Gastroesophageal sphincter (tissue), 4 donors: ENCODE measurements at regions not wholly inside any gene's neighbourhood (a gene's known extent, or its start where the extent isn't known, plus 50 kb on each side); places are given as distances from the start of the nearest gene placed in this dataset.

Source experiments
- ATAC-seq: fragments of 150-250 bp; one replicate; pipeline ENCODE4 v1.9.1; 2016; ENCODE audit warnings: mild to moderate bottlenecking, moderate library complexity
- H3K27ac ChIP-seq, 4 donors: fragments of 200-600 bp; sonication (generic) in 3 of 4; 1 replicate in 3 of 4; 2 replicates in 1 of 4; pipeline ENCODE4 v1.5.1; 2016 to 2019
- H3K27me3 ChIP-seq: fragments of 200-600 bp; sonication (generic); one replicate; pipeline ENCODE4 v1.5.1; 2019
- H3K36me3 ChIP-seq, 2 donors: fragments of 200-600 bp; sonication (generic); one replicate each; pipeline ENCODE4 v1.5.1; 2019; ENCODE audit warnings: control low read depth in 1 of 2
- H3K4me1 ChIP-seq, 3 donors: fragments of 200-600 bp; sonication (generic); 1 replicate in 2 of 3; 2 replicates in 1 of 3; pipeline ENCODE4 v1.5.1; 2016 to 2019; ENCODE audit warnings: control low read depth in 2 of 3
- H3K4me3 ChIP-seq, 2 donors: fragments of 200-600 bp; sonication (generic); one replicate each; pipeline ENCODE4 v1.5.1; 2019; ENCODE audit warnings: mild to moderate bottlenecking in 1 of 2, moderate library complexity in 1 of 2
- H3K9me3 ChIP-seq, 3 donors: fragments of 200-600 bp; sonication (generic); one replicate each; pipeline ENCODE4 v1.5.1; 2017 to 2019; ENCODE audit warnings: control low read depth in 2 of 3
- CTCF ChIP-seq, 4 experiments: fragments of 200-600 bp in 2 of 4; fragments of 450-650 bp in 2 of 4; sonication (generic) in 1 of 4; IDR thresholded peaks; one replicate each; pipeline ENCODE4 v1.5.1; 2017 to 2019; ENCODE audit warnings: antibody characterized with exemption in 4 of 4, mild to moderate bottlenecking in 2 of 4, moderate library complexity in 2 of 4
- EP300 ChIP-seq: sonication (generic); formaldehyde crosslinking; IDR thresholded peaks from one replicate; pipeline ENCODE4 v1.6.1; 2017; ENCODE audit warnings: antibody characterized with exemption, mild to moderate bottlenecking
- POLR2A ChIP-seq, 2 donors: fragments of 450-650 bp; IDR thresholded peaks; one replicate each; pipeline ENCODE4 v1.6.1; 2017; ENCODE audit warnings: antibody characterized with exemption in 2 of 2, mild to moderate bottlenecking in 2 of 2, moderate library complexity in 1 of 2
- POLR2AphosphoS5 ChIP-seq: sonication (generic); formaldehyde crosslinking; IDR thresholded peaks from one replicate; pipeline ENCODE4 v1.6.1; 2017; ENCODE audit warnings: antibody characterized with exemption
- WGBS, 2 donors: methylation state at CpG; one replicate each; pipeline ENCODE4 v1.1.5; 2018; ENCODE audit warnings: low coverage in 1 of 2; 5-methylcytosine and 5-hydroxymethylcytosine counted together

- Histone ChIP-seq H3K27me3 (no peaks in the 10 kb centered on the region), H3K4me1 (no peaks in the 10 kb centered on the region), H3K36me3 (no peaks in the 10 kb centered on the region), H3K27ac (no peak overlapping the region), H3K9me3 (no peaks in the 10 kb centered on the region), H3K4me3 (no peak overlapping the region)
- no peak for ATAC-seq
- TF ChIP-seq POLR2A (IDR thresholded peaks at IDR 0.05) (no peak), POLR2AphosphoS5 (no peak), CTCF (IDR thresholded peaks at IDR 0.05) (no peak), EP300 (no peak)
- 85 to 89% methylated on average over 3 of the region's 3 CpGs for WGBS, 2 donors
These were observed 114.6 kb upstream of the DUSP10 start for GRCh38 chr1:221856228-221857093.

GRCh38 chr1:221855156-221855555 lies 113.3 kb upstream of the DUSP10 start:
- Histone ChIP-seq H3K9me3 (no peaks in the 10 kb centered on the region), H3K27ac (no peak overlapping the region), H3K4me1 (no peaks in the 10 kb centered on the region), H3K4me3 (no peak overlapping the region), H3K27me3 (no peaks in the 10 kb centered on the region), H3K36me3 (no peaks in the 10 kb centered on the region)
- 92 to 96% methylated on average over 2 of the region's 2 CpGs for WGBS, 2 donors
- ATAC-seq, result no peak
- TF ChIP-seq CTCF (IDR thresholded peaks at IDR 0.05), result no peak
- TF ChIP-seq EP300, result no peak
- no peak for TF ChIP-seq POLR2A (IDR thresholded peaks at IDR 0.05)
- no peak for TF ChIP-seq POLR2AphosphoS5

- H3K36me3 ChIP-seq, result no peaks in the 10 kb centered on the region
- no peak overlapping the region for H3K4me3 ChIP-seq
- ATAC-seq, result no peak
- no peaks in the 10 kb centered on the region for H3K9me3 ChIP-seq
- TF ChIP-seq POLR2AphosphoS5 (no peak), CTCF (IDR thresholded peaks at IDR 0.05) (no peak), POLR2A (IDR thresholded peaks at IDR 0.05) (no peak), EP300 (no peak)
- peaks cover 0 to 4% (median 0%) of the 10 kb centered on the region in 3 donors for H3K4me1 ChIP-seq
- no peak overlapping the region for H3K27ac ChIP-seq
- H3K27me3 ChIP-seq, result no peaks in the 10 kb centered on the region
These were observed 109.4 kb upstream of the DUSP10 start for GRCh38 chr1:221851336-221851735.

- WGBS, 2 donors, result 80 to 96% methylated on average over 4 to 8 of the region's 8 CpGs
- ATAC-seq, result no peak
- Histone ChIP-seq H3K9me3 (no peaks in the 10 kb centered on the region), H3K4me3 (no peak overlapping the region), H3K4me1 (peaks cover 0 to 11% (median under 1%) of the 10 kb centered on the region in 3 donors), H3K27ac (no peak overlapping the region), H3K36me3 (no peaks in the 10 kb centered on the region), H3K27me3 (no peaks in the 10 kb centered on the region)
- TF ChIP-seq CTCF (IDR thresholded peaks at IDR 0.05), result no peak
- TF ChIP-seq POLR2AphosphoS5, result no peak
- no peak for TF ChIP-seq EP300
- no peak for TF ChIP-seq POLR2A (IDR thresholded peaks at IDR 0.05)
These were observed 108.7 kb upstream of the DUSP10 start for GRCh38 chr1:221850470-221851187.
